ENCODE measurements at regions not wholly inside any gene's neighbourhood (a gene's known extent, or its start where the extent isn't known, plus 50 kb on each side); places are given as distances from the start of the nearest gene placed in this dataset.
A peak's percentile ranks its signal among the peaks of the same experiment; 100 is the strongest.

DNA sequence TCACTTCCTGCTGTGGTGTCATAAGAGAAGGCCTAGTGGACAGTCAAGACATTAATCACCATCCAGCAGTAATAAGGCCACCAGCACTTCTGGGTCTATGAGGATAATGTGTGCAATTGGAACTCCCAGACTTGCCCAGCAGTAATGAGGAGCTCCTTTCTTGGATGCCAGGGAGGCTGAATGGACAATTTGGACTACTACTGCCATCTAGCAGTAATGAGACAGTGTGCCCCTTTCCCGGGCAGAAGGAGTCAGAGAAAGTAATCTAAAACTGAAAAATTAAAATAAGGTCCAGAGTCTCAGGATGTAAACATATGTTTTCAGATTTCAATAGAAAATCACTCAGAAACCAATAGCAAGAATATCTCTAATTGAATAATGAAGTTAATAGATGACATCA is 400.4 kb downstream of the CDC14C start:
- TF ChIP-seq, protein P1, sequence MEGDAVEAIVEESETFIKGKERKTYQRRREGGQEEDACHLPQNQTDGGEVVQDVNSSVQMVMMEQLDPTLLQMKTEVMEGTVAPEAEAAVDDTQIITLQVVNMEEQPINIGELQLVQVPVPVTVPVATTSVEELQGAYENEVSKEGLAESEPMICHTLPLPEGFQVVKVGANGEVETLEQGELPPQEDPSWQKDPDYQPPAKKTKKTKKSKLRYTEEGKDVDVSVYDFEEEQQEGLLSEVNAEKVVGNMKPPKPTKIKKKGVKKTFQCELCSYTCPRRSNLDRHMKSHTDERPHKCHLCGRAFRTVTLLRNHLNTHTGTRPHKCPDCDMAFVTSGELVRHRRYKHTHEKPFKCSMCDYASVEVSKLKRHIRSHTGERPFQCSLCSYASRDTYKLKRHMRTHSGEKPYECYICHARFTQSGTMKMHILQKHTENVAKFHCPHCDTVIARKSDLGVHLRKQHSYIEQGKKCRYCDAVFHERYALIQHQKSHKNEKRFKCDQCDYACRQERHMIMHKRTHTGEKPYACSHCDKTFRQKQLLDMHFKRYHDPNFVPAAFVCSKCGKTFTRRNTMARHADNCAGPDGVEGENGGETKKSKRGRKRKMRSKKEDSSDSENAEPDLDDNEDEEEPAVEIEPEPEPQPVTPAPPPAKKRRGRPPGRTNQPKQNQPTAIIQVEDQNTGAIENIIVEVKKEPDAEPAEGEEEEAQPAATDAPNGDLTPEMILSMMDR (IDR thresholded peaks at IDR 0.05 in 8 of 11, conservative IDR thresholded peaks at IDR 0.05 in 3 of 11) = peak in 3 of 11 experiments; percentile 8 to 35 (median 15)
- no peak for TF ChIP-seq POLR2A (IDR thresholded peaks at IDR 0.05)
- TF ChIP-seq POLR2AphosphoS5 (IDR thresholded peaks at IDR 0.05) = no peak

Data from spleen (tissue), 7 donors.